Uterus (tissue), 2 donors: ENCODE measurements at regions not wholly inside any gene's neighbourhood (a gene's known extent, or its start where the extent isn't known, plus 50 kb on each side); places are given as distances from the start of the nearest gene placed in this dataset.
"Not testable (repeated sequence)": the region's sequence is repeated elsewhere in the genome, so short reads cannot be mapped to it uniquely, and the experiment has no call there.

Experiments used
- POLR2A ChIP-seq, 2 donors: fragments of 450-650 bp; IDR thresholded peaks; one replicate each; pipeline ENCODE4 v1.6.1; 2016; ENCODE audit warnings: antibody characterized with exemption in 2 of 2, mild to moderate bottlenecking in 1 of 2, moderate library complexity in 1 of 2
- TF ChIP-seq, protein P1 (sequence below), 4 experiments: fragments of 200-600 bp in 2 of 4; fragments of 450-650 bp in 2 of 4; sonication (generic) in 2 of 4; IDR thresholded peaks; one replicate each; pipeline ENCODE4 v1.5.1; 2016 to 2019; ENCODE audit warnings: antibody characterized with exemption in 4 of 4, mild to moderate bottlenecking in 2 of 4, moderate library complexity in 1 of 4

DNA sequence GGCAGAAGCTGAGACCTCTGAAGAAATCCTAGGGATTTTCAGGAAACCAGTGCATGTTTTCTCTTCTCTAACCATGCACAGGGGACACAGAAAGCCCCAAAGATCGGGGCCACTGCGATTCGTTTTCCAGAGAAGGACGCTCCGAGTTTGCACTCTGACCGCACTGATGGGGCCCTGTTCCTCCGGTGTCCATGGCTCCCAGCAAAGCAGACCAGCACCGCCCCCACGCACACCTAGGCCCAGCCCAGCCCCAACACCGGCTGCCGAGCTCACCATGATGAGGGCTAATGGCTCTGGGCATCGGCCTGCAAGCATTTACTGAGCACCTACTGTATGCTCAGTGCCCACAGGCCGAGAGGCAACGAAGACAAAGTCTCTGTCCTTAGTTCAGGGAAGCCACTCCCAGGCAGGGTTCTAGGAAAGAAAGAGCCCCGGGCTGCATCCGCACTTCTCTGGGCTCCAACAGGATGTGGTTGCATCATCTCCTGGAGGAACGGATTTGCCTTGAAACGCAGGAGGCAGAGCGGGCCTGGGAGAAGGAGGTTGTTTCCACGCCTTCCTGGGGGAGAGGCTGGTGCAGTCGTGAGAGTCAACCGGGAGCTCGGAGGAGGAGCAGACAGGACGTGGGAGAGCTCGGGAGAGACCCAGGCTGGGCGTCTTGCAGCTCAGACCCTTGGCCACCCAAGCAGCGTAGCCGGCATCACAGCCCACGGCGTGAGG is 5460.9 kb upstream of the TPTE start:
- TF ChIP-seq, protein P1, sequence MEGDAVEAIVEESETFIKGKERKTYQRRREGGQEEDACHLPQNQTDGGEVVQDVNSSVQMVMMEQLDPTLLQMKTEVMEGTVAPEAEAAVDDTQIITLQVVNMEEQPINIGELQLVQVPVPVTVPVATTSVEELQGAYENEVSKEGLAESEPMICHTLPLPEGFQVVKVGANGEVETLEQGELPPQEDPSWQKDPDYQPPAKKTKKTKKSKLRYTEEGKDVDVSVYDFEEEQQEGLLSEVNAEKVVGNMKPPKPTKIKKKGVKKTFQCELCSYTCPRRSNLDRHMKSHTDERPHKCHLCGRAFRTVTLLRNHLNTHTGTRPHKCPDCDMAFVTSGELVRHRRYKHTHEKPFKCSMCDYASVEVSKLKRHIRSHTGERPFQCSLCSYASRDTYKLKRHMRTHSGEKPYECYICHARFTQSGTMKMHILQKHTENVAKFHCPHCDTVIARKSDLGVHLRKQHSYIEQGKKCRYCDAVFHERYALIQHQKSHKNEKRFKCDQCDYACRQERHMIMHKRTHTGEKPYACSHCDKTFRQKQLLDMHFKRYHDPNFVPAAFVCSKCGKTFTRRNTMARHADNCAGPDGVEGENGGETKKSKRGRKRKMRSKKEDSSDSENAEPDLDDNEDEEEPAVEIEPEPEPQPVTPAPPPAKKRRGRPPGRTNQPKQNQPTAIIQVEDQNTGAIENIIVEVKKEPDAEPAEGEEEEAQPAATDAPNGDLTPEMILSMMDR (IDR thresholded peaks at IDR 0.05) = not testable (repeated sequence)
- TF ChIP-seq POLR2A (IDR thresholded peaks at IDR 0.05) = not testable (repeated sequence)
